Spleen (tissue), 7 donors: ENCODE measurements at regions not wholly inside any gene's neighbourhood (a gene's known extent, or its start where the extent isn't known, plus 50 kb on each side); places are given as distances from the start of the nearest gene placed in this dataset.

ENCODE experiments used
- CTCF ChIP-seq, 11 experiments: fragments of 200-600 bp in 7 of 11; fragments of 450-650 bp in 4 of 11; sonication (generic) in 4 of 11; IDR thresholded peaks in 8 of 11; conservative IDR thresholded peaks in 3 of 11; 1 replicate in 7 of 11; 2 replicates in 4 of 11; pipeline versions ENCODE4 v1.4.0 to v1.8.0; 2016 to 2021; ENCODE audit warnings: antibody characterized with exemption in 11 of 11, inconsistent platforms in 4 of 11, mild to moderate bottlenecking in 1 of 11
- POLR2AphosphoS5 ChIP-seq, 3 donors: sonication (generic); formaldehyde crosslinking; IDR thresholded peaks; one replicate each; pipeline ENCODE4 v1.5.1; 2017; ENCODE audit warnings: antibody characterized with exemption in 3 of 3
- donor health status: DM: no; HTN: no; CAD: no; lungs with moderate emphysema.
- donor health status: DM: no; HTN: no; CAD: no.
- donor health status: DM: no; HTN: no; CAD: no.

GRCh38 chr18:1498216-1498615 is 593.5 kb downstream of the ADCYAP1 start:
- TF ChIP-seq POLR2AphosphoS5 (IDR thresholded peaks at IDR 0.05) (no peak), CTCF (IDR thresholded peaks at IDR 0.05 in 8 of 11, conservative IDR thresholded peaks at IDR 0.05 in 3 of 11) (no peak)
